ENCODE measurements at regions not wholly inside any gene's neighbourhood (a gene's known extent, or its start where the extent isn't known, plus 50 kb on each side); places are given as distances from the start of the nearest gene placed in this dataset.

DNA sequence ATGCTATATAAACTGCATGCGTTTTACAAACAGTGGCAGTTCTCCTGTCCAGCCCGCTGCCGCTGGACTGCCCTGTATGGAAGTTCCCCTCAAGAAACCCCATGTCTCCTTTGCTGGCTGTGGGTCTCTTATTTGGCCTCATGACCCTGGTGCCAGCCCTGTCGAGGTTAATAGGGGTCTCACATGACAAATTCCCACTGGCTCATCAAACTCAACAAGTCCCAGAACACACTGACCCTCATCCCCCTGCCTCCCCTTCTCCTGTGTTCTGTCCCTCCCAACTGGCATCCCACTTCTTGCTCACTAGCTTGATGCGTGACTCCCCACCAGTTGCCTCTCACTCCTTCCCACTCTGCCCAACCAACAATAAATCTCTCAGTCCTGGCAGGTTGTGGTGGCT lies 137.6 kb upstream of the HS6ST1 start:
- Histone ChIP-seq H3K27me3 (no peaks in the 10 kb centered on the region), H3K9me3 (no peaks in the 10 kb centered on the region), H3K27ac (no peak overlapping the region), H3K4me1 (peaks cover 8% of the 10 kb centered on the region), H3K36me3 (no peaks in the 10 kb centered on the region), H3K4me3 (no peak overlapping the region)
- peak; percentile 7 for DNase-seq
- intact Hi-C loops (cut with DNase I): no loop called here
- no peak for ATAC-seq
- TF ChIP-seq, protein P1, sequence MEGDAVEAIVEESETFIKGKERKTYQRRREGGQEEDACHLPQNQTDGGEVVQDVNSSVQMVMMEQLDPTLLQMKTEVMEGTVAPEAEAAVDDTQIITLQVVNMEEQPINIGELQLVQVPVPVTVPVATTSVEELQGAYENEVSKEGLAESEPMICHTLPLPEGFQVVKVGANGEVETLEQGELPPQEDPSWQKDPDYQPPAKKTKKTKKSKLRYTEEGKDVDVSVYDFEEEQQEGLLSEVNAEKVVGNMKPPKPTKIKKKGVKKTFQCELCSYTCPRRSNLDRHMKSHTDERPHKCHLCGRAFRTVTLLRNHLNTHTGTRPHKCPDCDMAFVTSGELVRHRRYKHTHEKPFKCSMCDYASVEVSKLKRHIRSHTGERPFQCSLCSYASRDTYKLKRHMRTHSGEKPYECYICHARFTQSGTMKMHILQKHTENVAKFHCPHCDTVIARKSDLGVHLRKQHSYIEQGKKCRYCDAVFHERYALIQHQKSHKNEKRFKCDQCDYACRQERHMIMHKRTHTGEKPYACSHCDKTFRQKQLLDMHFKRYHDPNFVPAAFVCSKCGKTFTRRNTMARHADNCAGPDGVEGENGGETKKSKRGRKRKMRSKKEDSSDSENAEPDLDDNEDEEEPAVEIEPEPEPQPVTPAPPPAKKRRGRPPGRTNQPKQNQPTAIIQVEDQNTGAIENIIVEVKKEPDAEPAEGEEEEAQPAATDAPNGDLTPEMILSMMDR (IDR thresholded peaks at IDR 0.05): no peak

DNA sequence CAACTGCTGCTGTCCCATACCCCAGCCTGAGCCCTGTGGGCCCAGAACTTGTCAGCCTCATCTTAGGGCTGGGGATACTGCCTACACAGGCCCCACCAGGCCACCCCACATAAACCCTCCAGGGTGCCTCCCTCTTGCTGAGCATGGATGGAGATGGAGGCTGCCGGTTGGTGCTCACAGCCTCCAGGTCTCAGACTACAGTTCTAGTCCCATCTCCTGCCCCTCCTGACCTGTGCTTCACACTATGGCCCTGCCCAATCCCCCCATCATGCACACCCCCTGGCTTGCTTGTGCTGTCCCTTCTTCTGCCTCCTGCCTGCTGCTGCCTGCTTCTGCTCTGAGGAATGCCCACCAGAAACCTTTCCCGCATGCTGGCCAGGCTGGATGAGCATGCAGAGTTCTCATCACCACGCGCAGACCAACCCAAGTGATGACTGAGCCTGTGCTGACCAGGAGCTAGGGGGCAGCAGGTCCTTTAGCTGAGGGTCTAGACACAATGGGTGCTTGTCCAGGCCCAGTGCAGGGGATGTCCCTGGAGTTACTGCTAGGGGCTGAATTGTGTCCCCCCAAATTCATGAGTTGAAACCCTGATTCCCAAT lies 138.4 kb upstream of the HS6ST1 start:
- DNase-seq (peak; percentile 42), ATAC-seq (no peak)
- Histone ChIP-seq H3K4me3 (no peak overlapping the region), H3K27me3 (no peaks in the 10 kb centered on the region), H3K9me3 (no peaks in the 10 kb centered on the region), H3K36me3 (no peaks in the 10 kb centered on the region), H3K4me1 (peaks cover 8% of the 10 kb centered on the region), H3K27ac (no peak overlapping the region)
- TF ChIP-seq, protein P1 (IDR thresholded peaks at IDR 0.05): no peak
- intact Hi-C loops (cut with DNase I): no loop called here

DNA sequence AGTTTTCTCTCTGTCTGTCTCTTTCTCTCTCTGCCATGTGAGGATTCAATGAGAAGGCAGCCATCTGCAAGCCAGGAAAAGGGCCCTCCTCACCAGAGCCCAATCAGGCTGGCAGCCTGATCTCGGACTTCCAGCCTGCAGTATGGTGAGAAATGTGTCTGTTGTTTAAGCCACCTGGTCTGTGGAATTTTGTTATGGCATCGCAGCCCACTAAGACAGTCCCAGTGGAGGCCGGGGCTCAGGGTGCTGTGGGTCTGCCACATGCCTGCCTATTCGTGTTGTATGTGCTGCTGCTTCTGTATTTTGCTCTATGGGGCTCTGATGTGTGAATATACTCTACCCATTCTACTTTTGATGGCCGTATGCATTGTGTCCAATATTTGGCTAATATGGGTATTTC lies 139.0 kb upstream of the HS6ST1 start:
- peak; percentile 19 for DNase-seq
- no peaks in the 10 kb centered on the region for H3K9me3 ChIP-seq
- H3K27me3 ChIP-seq: no peaks in the 10 kb centered on the region
- ATAC-seq: no peak
- TF ChIP-seq, protein P1 (IDR thresholded peaks at IDR 0.05): no peak
- peaks cover 8% of the 10 kb centered on the region for H3K4me1 ChIP-seq
- no peak overlapping the region for H3K27ac ChIP-seq
- H3K36me3 ChIP-seq: no peaks in the 10 kb centered on the region
- intact Hi-C loops (cut with DNase I): no loop called here
- H3K4me3 ChIP-seq: no peak overlapping the region

DNA sequence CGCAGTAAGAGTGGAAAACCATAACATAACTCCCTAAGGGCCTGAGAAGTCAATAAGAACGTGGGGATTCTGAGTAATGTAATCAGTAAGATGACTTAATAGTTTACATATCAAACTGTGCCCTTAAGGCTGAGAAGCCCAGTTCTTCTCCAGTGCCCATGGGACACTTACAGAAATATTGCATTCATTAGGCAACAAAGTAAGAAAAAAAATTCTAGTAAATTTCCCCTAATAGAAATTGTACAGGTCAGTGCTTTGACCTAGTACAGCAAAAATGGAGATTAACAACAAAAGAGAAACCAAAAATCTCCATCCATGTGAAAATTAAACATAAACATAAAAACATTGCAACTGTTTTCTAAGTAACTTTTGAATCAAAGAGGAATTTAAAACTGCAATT lies 139.8 kb upstream of the HS6ST1 start:
- H3K9me3 ChIP-seq: no peaks in the 10 kb centered on the region
- intact Hi-C loops (cut with DNase I): no loop called here
- no peaks in the 10 kb centered on the region for H3K36me3 ChIP-seq
- peaks cover 8% of the 10 kb centered on the region for H3K4me1 ChIP-seq
- H3K27ac ChIP-seq: no peak overlapping the region
- H3K4me3 ChIP-seq: no peak overlapping the region
- TF ChIP-seq, protein P1 (IDR thresholded peaks at IDR 0.05): no peak
- ATAC-seq (no peak), DNase-seq (no peak)
- no peaks in the 10 kb centered on the region for H3K27me3 ChIP-seq

DNA sequence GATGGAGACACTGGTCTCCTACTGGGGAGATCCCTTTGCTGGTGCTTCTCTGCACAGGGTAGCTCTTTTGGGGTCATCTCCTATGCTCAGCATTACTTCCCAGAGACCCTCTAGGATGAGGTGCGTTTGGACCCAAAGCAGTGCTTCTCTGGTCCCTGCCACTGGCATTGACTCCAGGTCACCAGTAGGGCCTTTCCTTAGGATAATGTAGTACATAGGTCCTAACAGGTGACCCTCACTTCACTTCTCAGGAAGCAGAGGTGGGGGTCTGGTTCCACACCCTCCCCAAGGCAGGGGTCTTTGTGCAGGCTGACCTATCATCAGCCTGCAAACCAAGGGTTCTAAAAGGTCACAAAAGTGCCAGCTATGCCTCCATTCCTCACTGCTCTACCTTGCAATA lies 145.8 kb upstream of the HS6ST1 start:
- TF ChIP-seq, protein P1 (IDR thresholded peaks at IDR 0.05): no peak
- Histone ChIP-seq H3K27me3 (no peaks in the 10 kb centered on the region), H3K4me3 (no peak overlapping the region), H3K9me3 (no peaks in the 10 kb centered on the region), H3K36me3 (no peaks in the 10 kb centered on the region), H3K27ac (no peak overlapping the region), H3K4me1 (no peaks in the 10 kb centered on the region)
- DNase-seq: no peak
- no peak for ATAC-seq
- intact Hi-C loops (cut with DNase I): no loop called here
